T-helper 17 cell (primary cell): ENCODE measurements at regions not wholly inside any gene's neighbourhood (a gene's known extent, or its start where the extent isn't known, plus 50 kb on each side); places are given as distances from the start of the nearest gene placed in this dataset.
A peak's percentile ranks its signal among the peaks of the same experiment; 100 is the strongest.

ENCODE experiments used
- ATAC-seq: fragments of 150-1000 bp; cut with Tn5 transposase; 2 replicates; pipeline ENCODE4 v1.10.0; 2021; ENCODE audit warnings: mild to moderate bottlenecking, moderate library complexity
- DNase-seq, 3 donors: peaks; one replicate each; pipeline versions ENCODE4 v3.0.0 to v3.0.0-alpha.2; 2020 to 2021
- H3K9me3 ChIP-seq: one replicate; pipeline ENCODE4 v1.7.0; 2013; ENCODE audit warnings: low read length, mild to moderate bottlenecking; ENCODE audit not compliant: control insufficient read depth, poor library complexity, severe bottlenecking
- H3K27ac Mint-ChIP-seq: one replicate; pipeline ENCODE4 v1.8.0; 2022; ENCODE audit warnings: mild to moderate bottlenecking, moderate library complexity, mixed read lengths
- H3K27me3 Mint-ChIP-seq: one replicate; pipeline ENCODE4 v1.8.0; 2022; ENCODE audit warnings: mixed read lengths
- H3K36me3 Mint-ChIP-seq: one replicate; pipeline ENCODE4 v1.8.0; 2022; ENCODE audit warnings: low read depth, mixed read lengths
- H3K4me1 Mint-ChIP-seq: one replicate; pipeline ENCODE4 v1.8.0; 2022; ENCODE audit warnings: mild to moderate bottlenecking, mixed read lengths
- H3K4me3 Mint-ChIP-seq: one replicate; pipeline ENCODE4 v1.8.0; 2022; ENCODE audit warnings: mild to moderate bottlenecking, moderate library complexity, mixed read lengths

DNA sequence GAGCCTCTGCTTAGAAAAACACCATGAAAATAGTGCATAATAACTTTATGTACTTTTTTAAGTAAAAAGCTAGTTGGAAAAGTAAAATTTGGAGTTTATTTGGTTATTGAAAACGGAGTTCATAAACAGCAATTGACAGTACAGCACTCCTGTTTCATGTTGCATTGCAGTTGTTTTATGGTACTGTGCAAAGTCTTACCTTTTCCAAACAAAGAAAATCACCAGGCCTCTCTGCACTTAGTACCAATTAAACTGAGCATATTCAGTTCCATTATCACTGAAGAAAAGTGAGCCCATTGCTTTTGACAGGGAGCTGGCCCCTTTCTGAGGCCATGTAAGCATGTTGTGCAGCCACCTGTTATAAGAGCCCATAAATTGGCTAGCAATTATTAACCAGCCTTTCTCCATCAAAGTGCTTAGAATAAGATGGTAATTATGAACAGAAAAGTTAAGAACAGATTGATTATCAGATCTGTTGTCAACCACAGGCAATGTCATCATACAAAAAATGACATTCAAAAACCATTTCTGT is 376.6 kb upstream of the EMCN start:
- Mint-ChIP-seq H3K4me1 (peaks cover 14% of the 10 kb centered on the region), H3K36me3 (peaks cover 2% of the 10 kb centered on the region), H3K27me3 (no peaks in the 10 kb centered on the region), H3K27ac (peak overlapping the region; percentile 95), H3K4me3 (peak overlapping the region; percentile 86)
- ATAC-seq (no peak), DNase-seq (no peak)
- peaks cover 3% of the 10 kb centered on the region for H3K9me3 ChIP-seq

DNA sequence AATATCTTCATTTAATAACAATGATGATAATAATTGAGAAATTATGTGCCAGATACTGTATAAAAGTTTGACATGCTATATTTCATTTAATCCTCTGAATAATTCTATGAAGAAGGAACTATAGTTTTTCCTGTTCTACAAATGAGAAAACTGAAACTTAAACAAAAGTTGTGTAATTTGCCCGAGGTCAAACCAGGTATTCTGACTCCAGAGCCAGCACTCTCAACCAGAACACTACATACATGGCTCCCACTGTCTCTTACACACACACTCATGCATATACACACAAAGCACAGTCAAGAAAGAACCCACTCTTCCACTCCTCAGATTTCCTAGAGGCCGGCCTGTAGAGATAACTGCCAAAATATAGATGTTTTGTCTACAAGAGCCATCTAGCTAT is 374.0 kb upstream of the EMCN start:
- H3K36me3 Mint-ChIP-seq: peaks cover 2% of the 10 kb centered on the region
- ATAC-seq (no peak), DNase-seq (no peak)
- no peak overlapping the region for H3K27ac Mint-ChIP-seq
- H3K4me1 Mint-ChIP-seq: peaks cover 14% of the 10 kb centered on the region
- no peaks in the 10 kb centered on the region for H3K27me3 Mint-ChIP-seq
- peaks cover 3% of the 10 kb centered on the region for H3K9me3 ChIP-seq
- H3K4me3 Mint-ChIP-seq: no peak overlapping the region

DNA sequence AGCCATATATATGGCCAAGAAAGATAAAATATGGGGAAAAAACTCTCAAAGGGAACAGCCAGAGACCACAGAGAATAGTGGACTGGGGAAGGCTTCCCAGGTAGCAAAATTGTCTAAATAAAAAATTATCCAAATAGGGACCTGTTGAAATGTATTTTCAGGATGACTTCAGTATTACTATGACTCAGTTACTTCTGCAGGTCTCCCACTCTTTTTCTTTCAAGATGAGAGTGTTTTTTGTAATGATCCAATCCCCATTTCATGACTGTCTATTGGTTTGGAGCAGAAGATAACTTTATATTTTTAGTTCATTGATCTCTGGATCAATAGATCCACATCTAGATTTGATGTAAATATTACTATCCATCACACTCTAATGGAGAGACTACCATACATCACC is 372.1 kb upstream of the EMCN start:
- peaks cover 3% of the 10 kb centered on the region for H3K9me3 ChIP-seq
- no peak overlapping the region for H3K4me3 Mint-ChIP-seq
- DNase-seq (no peak), ATAC-seq (no peak)
- no peaks in the 10 kb centered on the region for H3K27me3 Mint-ChIP-seq
- no peak overlapping the region for H3K27ac Mint-ChIP-seq
- H3K36me3 Mint-ChIP-seq: peaks cover 2% of the 10 kb centered on the region
- H3K4me1 Mint-ChIP-seq: peaks cover 1% of the 10 kb centered on the region

DNA sequence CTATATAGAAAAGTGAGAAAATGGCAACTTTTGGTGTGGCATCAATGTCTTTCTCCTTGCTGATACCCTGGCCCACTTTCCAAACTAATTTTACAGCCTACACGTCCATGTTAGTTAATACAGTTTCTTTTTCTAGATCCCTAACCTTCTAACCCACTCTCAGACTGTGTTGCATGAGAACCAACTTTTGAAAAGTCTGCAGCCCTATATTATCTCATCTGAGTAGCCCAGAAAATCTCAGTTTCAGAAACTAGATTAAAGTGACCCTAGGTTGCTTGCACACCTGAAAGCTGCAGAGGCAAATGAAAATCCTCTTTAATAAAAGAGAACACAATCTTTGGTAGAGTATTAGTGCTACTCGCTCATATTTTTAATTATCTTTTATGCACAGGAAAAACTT is 371.6 kb upstream of the EMCN start:
- H3K4me3 Mint-ChIP-seq: no peak overlapping the region
- DNase-seq (no peak), ATAC-seq (no peak)
- H3K4me1 Mint-ChIP-seq: no peaks in the 10 kb centered on the region
- H3K27ac Mint-ChIP-seq: no peak overlapping the region
- H3K36me3 Mint-ChIP-seq: peaks cover 2% of the 10 kb centered on the region
- peaks cover 3% of the 10 kb centered on the region for H3K9me3 ChIP-seq
- no peaks in the 10 kb centered on the region for H3K27me3 Mint-ChIP-seq

DNA sequence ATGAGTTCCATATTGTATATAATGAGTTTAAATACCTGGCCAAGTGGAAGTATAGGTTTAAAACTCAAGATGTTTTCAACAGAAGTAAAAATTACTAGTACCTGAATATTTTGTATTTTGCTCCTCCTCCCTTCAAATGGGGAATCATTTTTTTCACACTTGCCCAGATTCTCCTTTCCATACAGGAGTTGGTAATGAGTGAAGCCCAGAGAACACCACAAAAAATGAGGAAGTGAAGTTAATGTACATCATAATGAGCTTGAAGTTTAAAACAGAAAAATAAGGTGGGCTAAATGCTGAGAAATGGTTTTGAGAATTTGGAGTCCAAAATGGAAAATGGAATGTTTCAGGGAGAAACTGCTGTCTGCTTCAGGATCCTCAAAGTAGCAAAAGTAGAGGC is 364.8 kb upstream of the EMCN start:
- H3K4me3 Mint-ChIP-seq: no peak overlapping the region

DNA sequence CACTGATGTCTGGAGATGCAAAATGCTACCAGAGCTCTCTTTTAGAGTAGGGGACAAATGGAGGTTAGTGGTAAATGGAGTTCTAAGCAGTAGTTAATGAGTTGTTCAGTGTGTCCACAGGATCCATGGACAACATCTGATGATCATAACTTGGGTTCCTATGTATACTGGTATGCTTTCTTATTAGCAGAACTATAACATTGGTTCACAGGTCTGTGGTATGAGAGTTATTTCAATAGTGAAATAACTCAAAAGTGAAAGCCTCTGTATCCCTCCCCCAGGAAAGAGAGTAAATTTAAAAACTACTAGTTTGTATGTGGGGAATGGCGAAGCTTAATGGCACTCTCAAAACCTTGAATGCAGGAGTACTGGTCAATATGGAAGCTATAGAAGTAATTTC is 363.5 kb upstream of the EMCN start:
- H3K27ac Mint-ChIP-seq: no peak overlapping the region
- H3K4me1 Mint-ChIP-seq: no peaks in the 10 kb centered on the region
- ATAC-seq (no peak), DNase-seq (no peak)
- no peaks in the 10 kb centered on the region for H3K9me3 ChIP-seq
- H3K27me3 Mint-ChIP-seq: no peaks in the 10 kb centered on the region
- no peak overlapping the region for H3K4me3 Mint-ChIP-seq
- no peaks in the 10 kb centered on the region for H3K36me3 Mint-ChIP-seq

More for the DNA sequence above, 364.8 kb upstream of the EMCN start:
- DNase-seq (no peak), ATAC-seq (no peak)
- Mint-ChIP-seq H3K36me3 (no peaks in the 10 kb centered on the region), H3K4me1 (no peaks in the 10 kb centered on the region), H3K27me3 (no peaks in the 10 kb centered on the region), H3K27ac (no peak overlapping the region)
- no peaks in the 10 kb centered on the region for H3K9me3 ChIP-seq

DNA sequence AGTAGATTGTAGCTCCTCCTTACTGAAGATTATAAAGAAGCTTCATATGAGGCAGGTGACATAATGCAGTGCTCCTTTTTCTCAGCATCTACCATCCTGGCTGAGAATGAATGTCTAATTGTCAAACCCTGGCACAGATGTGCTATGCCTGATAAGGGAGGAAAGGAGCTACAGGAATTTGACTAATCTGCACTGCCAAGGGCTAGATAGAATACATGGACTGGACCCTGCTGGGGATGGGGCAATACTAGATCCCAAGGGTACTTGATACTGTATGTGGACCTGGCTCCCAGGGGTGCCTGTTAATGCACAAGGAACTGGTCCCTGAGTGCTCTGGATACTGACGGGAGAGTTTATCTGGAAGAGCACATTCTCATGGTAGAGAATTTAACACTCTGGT is 362.2 kb upstream of the EMCN start:
- Mint-ChIP-seq H3K27ac (no peak overlapping the region), H3K36me3 (no peaks in the 10 kb centered on the region), H3K4me1 (no peaks in the 10 kb centered on the region), H3K4me3 (no peak overlapping the region), H3K27me3 (no peaks in the 10 kb centered on the region)
- DNase-seq: no peak
- ATAC-seq: no peak
- H3K9me3 ChIP-seq: no peaks in the 10 kb centered on the region

DNA sequence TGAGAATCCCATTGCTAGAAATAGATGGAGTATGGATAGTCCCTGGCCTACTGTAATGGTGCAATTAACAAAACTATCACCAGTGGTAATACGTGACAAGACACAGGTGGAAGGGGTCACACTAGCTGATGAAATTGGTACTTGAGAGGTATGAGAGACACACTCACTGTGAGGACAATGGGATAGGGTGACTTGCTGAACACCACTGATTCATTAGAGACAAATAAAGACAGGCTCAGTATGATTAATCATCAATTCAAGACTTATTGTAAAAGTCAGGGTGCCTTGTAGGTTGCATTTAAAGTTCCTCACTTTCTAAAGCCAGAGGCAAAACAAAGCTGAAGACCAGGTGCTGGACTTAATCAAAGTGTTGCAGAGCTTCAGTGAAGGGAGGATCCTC is 361.6 kb upstream of the EMCN start:
- Mint-ChIP-seq H3K27ac (no peak overlapping the region), H3K4me3 (no peak overlapping the region), H3K4me1 (no peaks in the 10 kb centered on the region), H3K36me3 (no peaks in the 10 kb centered on the region), H3K27me3 (no peaks in the 10 kb centered on the region)
- DNase-seq: no peak
- H3K9me3 ChIP-seq: no peaks in the 10 kb centered on the region
- no peak for ATAC-seq

DNA sequence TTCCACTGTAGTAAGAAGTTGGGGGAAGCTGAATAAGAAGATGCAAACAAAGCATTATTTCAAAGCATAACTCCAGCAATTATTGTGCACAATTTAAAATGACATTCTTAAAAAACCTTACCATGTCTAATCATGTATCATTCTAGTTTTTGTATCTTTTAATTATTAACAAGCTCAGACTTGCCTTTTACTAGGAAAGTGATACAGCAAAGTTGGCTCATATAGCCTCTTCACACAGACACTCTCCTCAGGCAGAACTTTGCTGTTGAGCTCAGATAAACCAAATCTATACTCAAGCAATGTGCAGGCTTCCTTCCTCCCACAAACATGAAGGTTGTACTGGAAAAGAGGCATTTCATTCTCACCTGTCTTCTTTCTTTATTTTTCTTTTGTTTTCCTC is 358.7 kb upstream of the EMCN start:
- Mint-ChIP-seq H3K36me3 (no peaks in the 10 kb centered on the region), H3K27ac (no peak overlapping the region), H3K4me1 (no peaks in the 10 kb centered on the region), H3K27me3 (peaks cover 6% of the 10 kb centered on the region), H3K4me3 (no peak overlapping the region)
- no peaks in the 10 kb centered on the region for H3K9me3 ChIP-seq
- no peak for DNase-seq
- ATAC-seq: no peak

DNA sequence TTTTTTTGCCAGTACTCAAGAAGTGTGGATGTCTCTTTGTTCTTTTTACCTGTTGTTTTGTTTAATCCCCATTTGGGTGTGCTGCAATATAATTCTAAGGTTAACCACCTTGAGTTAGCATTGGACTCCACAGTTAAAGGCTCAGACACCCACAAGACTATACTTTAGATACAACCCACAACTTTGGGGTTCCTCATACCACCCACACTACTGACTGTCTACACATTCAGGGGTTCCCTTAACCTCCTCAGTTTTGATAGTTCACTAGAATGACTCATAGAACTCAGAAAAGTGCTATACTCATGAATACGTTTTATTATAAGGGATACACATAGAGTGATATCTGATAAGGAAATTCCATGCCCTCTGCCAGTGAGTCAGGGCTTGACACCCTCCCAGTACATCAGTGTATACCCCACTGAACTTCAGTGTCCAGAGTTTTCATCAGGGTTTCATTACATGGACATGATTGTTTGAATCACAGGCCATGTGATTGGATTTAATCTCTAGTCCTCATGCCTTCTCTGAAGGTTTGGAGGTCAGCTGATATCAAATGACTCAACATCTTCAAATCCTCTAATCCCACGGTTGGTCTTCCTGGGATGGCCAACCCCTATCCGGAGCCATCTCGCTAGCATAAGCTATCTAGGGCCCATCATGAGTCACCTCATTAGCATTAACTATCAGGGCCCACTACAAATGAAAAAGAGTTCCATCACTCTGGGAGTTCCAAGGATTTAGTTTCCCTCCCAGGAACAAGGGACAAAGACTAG is 357.7 kb upstream of the EMCN start:
- no peak for DNase-seq
- H3K27ac Mint-ChIP-seq: no peak overlapping the region
- no peaks in the 10 kb centered on the region for H3K4me1 Mint-ChIP-seq

DNA sequence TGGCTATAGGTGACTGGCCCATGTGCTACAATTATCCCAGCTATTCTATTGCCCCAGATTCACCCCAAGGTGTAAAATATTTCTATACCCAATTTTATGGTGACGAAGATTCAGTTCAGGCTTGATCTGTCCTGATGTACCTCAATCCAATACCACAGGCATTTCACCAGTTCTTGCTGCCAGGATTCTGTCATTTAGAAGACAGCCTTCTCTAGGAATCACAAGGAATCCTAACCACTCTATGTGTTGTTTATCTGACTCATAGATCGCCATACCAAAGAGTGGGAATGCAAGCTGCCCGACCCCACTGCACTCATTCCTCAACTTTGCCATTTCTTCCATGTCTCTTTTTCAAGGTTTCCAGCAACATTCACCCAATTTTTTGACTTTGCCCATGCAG is 355.0 kb upstream of the EMCN start:
- DNase-seq (no peak), ATAC-seq (no peak)
- Mint-ChIP-seq H3K4me1 (no peaks in the 10 kb centered on the region), H3K27me3 (peaks cover 16% of the 10 kb centered on the region), H3K36me3 (no peaks in the 10 kb centered on the region), H3K4me3 (no peak overlapping the region), H3K27ac (no peak overlapping the region)
- H3K9me3 ChIP-seq: no peaks in the 10 kb centered on the region

More for the DNA sequence above, 357.7 kb upstream of the EMCN start:
- no peaks in the 10 kb centered on the region for H3K36me3 Mint-ChIP-seq
- peaks cover 15% of the 10 kb centered on the region for H3K27me3 Mint-ChIP-seq
- no peak overlapping the region for H3K4me3 Mint-ChIP-seq
- no peaks in the 10 kb centered on the region for H3K9me3 ChIP-seq
- no peak for ATAC-seq

DNA sequence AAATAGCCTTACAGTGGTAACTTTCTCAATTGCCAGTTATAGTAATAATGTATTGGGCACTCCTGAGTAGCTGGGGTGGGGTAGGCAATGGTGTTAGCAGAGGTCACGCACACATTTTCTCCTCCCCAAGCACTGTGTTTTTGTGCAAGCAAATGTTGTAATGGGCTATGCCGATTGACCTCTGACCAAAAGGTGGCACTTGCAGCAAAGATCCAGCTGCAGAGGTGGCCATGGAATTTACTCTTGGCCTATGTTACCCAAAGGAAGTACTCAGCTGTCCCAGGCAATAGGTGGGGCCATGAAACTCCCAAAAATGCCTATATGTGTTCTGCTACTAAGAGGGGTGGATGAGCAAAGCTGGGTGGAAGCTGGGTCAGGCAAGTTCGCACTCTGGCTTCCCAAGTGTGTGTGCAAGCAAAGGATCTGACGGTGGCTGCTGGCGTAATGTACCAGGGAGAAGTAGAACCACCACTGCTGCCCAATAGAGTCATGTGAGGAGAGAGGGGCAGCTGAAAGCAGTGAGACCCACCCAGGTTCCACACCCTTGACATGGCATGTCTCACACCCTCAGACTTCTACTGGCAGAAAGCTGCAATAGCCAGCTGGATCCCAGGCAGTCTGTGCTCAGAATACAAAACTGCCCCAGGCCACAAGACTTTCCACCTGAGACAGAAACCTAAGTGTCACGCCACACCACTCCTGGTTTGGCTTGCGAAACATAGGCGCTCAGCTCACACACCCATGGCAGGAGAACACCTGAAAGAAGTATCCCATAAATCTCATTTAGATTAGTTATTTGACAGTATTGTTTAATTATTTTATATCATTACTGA is 353.3 kb upstream of the EMCN start:
- ATAC-seq (no peak), DNase-seq (no peak)
- Mint-ChIP-seq H3K4me3 (no peak overlapping the region), H3K36me3 (no peaks in the 10 kb centered on the region), H3K27me3 (peaks cover 16% of the 10 kb centered on the region), H3K4me1 (no peaks in the 10 kb centered on the region), H3K27ac (no peak overlapping the region)
- no peaks in the 10 kb centered on the region for H3K9me3 ChIP-seq

DNA sequence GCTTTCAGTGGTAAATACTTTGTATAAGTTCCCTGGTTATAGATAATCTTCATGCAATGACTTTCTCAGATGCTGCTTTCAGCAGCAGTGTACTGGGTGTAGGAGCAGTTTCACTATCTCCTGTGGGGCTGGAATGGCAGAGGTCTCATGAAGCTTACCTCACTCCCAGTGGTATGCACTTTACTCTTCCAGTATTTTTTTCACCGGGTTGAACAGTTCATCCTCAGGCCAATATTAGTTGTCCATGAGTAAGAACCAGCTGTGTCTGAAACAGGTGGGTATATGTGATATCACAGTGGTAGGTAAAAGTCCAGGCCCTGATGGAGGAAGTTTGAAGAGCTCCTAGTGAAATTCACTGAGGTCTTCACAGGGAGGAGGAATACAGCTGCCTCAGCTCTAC is 351.5 kb upstream of the EMCN start:
- H3K9me3 ChIP-seq: no peaks in the 10 kb centered on the region
- DNase-seq (no peak), ATAC-seq (no peak)
- H3K36me3 Mint-ChIP-seq: no peaks in the 10 kb centered on the region
- no peak overlapping the region for H3K27ac Mint-ChIP-seq
- H3K4me1 Mint-ChIP-seq: no peaks in the 10 kb centered on the region
- H3K27me3 Mint-ChIP-seq: peaks cover 16% of the 10 kb centered on the region
- no peak overlapping the region for H3K4me3 Mint-ChIP-seq
